GM18861 (cell line): ENCODE measurements at regions not wholly inside any gene's neighbourhood (a gene's known extent, or its start where the extent isn't known, plus 50 kb on each side); places are given as distances from the start of the nearest gene placed in this dataset.
"Not testable (repeated sequence)": the region's sequence is repeated elsewhere in the genome, so short reads cannot be mapped to it uniquely, and the experiment has no call there.

ENCODE experiments used
- ATAC-seq: cut with Tn5 transposase; IDR thresholded peaks from one replicate; pipeline ENCODE4 v1.9.1; 2021; ENCODE audit not compliant: unreplicated experiment

GRCh38 chr10:33009244-33010131 lies 51.5 kb upstream of the ITGB1 start:
- ATAC-seq = no peak

GRCh38 chr10:33008499-33009243 lies 50.6 kb upstream of the ITGB1 start:
- no peak for ATAC-seq

GRCh38 chr10:33007731-33008381 lies 49.8 kb upstream of the ITGB1 start:
- not testable (repeated sequence) for ATAC-seq
